NCI-H2227 treated with DMSO at 0.1 percent for 48 hours (cell line): ENCODE measurements at regions not wholly inside any gene's neighbourhood (a gene's known extent, or its start where the extent isn't known, plus 50 kb on each side); places are given as distances from the start of the nearest gene placed in this dataset.
"Not testable (repeated sequence)": the region's sequence is repeated elsewhere in the genome, so short reads cannot be mapped to it uniquely, and the experiment has no call there.

Source experiments
- DNase-seq: peaks from one replicate; lab custom pipeline; 2025; lab: John Stamatoyannopoulos, UW

GRCh38 chr19:13712767-13713201 is 51.5 kb upstream of the MRI1 start:
- DNase-seq: no peak

DNA sequence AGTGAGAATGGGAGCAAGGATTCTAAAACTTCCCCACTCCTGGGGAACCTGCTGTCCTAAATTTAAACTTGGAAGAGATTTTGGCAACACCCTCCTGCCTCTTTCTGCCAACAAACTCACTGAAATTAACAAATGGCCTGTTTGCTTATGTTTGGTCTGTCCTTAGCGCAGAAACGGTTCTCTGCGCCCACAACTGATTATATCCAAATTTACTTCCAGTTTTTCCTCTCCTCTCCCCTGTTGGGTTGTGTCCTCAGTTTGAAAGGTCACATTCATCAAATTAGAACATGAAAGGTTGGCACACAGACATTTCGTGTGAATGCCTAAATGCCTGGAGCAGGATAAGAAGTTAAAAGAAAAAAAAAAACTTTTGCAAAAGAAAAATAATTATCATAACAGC is 56.4 kb upstream of the MRI1 start:
- no peak for DNase-seq

GRCh38 chr19:13705928-13706447 is 58.3 kb upstream of the MRI1 start:
- DNase-seq: no peak

DNA sequence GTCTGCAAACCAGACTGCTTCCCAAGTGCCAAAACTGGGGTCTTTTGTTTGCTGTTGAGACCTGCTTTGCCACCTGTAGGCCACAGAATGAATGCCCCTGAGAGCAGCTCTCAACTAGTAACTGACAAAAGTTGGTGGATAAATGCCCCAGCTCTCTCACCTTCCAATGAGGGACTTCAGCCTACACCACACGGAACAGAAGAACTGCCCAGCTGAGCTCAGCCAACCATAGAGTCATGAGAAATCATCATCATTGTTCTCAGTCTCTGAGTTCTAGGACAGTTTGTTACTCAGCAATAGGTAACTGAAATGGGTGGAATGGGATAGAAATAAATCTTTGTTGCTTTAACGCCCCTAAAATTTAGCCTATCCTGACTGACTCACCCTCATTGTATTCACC is 59.1 kb upstream of the MRI1 start:
- DNase-seq: no peak

- DNase-seq: no peak
Observed at GRCh38 chr19:13701624-13702023, 62.7 kb upstream of the MRI1 start.

DNA sequence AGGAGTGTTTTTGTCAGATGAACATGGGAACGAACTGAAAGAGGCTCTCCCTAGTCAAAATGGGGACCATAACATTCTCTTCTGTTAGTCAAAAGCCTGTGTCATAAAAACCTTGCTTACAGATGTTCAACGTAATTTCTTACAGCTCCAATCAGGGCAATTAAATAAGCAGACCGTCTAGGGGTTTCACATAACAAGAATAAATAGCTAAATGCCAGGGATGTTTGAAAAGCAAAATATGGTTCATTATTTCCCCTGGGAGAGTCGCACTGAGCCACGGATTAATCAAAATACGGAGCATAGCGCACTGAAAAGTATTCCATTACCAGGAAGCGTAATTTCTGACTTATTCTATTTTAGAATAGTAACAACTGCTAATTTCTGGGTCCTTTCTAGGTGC is 63.7 kb upstream of the MRI1 start:
- DNase-seq: no peak

DNA sequence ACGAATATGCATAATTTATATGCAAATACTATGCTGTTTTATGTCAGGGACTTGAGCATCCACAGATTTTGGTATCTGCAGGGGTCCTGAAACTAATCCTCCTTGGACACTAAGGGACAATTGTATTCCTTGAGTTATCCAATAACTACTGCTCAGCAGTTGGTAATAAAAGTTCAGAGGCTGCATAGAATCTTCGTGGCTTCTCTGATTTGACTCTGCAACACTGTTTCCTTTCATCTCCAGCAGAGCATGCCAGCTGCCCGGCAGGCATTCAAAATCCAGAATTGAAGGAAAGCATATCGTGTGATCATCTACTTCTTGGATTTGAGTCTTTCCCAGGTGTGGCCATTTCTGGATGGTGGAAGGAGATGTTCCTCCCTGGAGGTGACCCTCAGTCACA is 64.5 kb upstream of the MRI1 start:
- no peak for DNase-seq

DNA sequence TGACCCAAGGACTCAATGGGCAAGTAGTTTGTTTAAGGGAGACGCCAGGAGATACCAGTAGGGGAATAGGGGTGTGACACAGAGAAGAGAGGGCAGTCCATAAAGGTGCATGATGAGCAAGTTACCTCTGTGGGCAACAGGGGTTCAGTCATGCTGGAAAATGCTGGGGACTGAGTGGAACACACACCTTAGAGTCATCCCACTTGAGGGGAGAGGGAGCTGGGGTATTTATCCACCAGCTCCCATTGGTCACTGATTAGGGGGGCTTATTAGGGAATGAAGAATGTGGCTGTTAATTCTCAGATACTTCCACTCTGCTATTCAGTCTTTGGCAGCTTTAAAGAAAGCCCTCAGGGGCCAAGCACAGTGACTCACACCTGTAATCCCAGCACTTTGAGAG is 67.5 kb upstream of the MRI1 start:
- no peak for DNase-seq

DNA sequence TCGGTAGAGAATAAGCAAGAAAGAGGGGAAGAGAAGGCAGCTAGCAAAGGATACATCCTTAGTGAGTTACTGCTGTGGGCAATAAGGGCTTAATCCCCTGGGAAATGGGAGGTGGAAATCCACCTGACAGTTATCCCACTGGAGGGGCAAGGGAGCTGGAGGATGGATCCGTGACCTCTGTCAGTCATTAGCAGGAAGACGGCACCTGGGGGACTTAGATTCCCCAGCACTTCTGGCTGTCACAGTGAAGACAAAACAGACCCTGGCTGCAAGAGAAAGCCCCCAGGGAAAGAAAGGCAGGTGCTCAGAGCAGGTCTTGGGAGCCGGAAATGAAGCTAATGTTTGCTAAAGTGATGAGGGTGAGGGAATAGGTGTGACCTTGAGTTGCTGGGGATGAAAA is 70.4 kb upstream of the MRI1 start:
- no peak for DNase-seq

DNA sequence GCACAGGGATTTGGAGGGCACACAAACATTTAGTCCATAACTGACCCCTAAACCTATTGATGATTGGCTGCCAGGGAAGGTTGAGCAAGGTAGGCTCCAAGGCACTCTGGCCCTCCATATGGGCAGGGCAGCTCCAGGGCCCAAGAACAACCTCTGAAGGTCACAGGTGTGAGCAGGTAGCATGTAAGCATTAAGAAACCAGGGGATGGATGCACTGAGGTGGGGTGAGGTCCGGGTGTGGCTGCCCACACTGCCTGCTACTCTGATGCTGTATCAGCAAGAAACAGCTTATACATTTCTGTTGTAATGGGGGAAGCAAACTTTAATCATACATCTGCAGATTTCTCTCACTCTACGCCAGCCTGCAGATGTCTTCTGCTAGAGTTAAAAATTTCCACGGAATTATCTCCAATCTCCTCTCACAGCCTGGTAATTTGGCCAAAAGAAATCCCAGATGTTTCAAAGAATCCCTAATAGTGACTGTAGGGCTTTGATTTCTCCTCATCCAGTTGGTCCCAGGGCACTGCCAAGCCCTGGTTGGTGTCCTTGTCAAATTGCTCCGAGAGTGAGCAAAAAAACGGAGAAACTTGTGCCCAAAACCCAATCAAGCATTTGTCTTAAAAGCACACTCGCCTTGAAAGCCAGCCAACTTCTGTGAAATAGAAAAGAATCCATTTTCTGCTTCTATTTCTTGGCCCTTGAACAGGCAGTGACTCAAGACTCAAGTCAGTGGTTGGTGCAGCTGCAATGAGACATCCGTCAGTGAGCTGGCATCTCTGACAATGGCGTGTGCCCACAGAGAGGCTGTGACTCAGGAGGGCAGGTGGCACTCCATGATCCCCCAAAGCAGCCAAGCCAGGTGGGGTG is 72.5 kb upstream of the MRI1 start:
- no peak for DNase-seq

- DNase-seq: peak; percentile 5
Observed at GRCh38 chr19:13689085-13689484, 75.2 kb upstream of the MRI1 start.

DNA sequence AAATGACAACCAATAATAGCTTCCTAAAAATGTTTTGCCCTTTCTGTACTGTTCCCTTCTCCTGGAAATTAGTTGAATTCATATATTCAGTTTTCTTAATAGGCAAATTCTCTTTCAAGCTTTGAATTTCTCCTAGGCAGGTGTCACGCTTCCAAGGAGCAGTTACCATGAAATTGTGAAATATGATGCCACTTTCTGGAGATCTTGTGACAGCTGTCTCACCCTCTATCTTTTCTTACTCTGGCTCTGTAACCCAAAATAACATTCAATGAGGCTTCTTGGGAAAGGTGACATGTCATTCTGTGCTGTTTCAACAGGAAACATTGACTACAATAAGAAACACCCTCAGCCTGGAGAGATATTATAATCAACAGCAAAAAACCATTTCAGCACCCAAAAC is 80.3 kb upstream of the MRI1 start:
- DNase-seq: no peak

DNA sequence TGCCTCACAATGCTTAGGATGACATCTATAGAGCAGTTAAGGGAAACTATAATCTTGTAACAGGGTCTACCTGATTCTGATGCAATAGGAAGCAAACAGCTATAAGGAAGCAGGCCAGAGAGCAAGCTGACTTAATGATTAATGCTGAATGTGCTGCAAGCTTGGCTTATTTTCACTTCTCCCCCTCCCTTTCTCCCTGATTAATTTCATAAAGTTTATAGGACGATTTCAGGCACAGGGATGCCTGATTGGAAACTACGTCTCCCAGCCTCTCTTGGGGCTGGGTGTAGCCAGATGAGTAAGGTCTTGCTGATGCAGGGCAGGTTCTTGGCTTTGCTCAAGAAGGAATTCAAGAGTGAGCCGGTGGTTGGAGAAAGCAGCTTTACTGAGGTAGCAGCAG is 82.8 kb upstream of the MRI1 start:
- no peak for DNase-seq

- DNase-seq: not testable (repeated sequence)
Observed at GRCh38 chr19:13680708-13681360, 83.5 kb upstream of the MRI1 start.

- DNase-seq: not testable (repeated sequence)
Observed at GRCh38 chr19:13676967-13677366, 87.4 kb upstream of the MRI1 start.

GRCh38 chr19:13672480-13673175 is 91.7 kb upstream of the MRI1 start:
- not testable (repeated sequence) for DNase-seq

DNA sequence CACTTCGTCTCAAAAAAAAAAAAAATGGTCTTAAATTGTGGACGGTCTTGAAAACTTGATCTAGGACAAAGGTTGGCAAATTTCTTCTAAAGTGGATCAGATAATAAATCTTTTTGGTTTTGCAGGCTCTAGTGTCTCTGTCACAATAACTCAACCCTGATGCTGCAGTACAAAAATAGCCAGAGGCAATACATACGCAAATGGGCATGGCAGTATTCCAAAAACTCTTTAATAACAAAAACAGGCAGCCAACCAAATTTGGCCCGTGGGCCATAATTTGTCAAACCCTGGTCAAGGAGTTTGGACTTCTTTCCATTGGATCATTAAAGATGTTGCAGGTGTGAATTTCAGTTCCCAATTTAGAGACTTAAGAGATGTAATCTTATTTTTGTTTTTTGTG is 93.5 kb upstream of the MRI1 start:
- no peak for DNase-seq

GRCh38 chr19:13669780-13670355 is 94.5 kb upstream of the MRI1 start:
- DNase-seq: no peak

DNA sequence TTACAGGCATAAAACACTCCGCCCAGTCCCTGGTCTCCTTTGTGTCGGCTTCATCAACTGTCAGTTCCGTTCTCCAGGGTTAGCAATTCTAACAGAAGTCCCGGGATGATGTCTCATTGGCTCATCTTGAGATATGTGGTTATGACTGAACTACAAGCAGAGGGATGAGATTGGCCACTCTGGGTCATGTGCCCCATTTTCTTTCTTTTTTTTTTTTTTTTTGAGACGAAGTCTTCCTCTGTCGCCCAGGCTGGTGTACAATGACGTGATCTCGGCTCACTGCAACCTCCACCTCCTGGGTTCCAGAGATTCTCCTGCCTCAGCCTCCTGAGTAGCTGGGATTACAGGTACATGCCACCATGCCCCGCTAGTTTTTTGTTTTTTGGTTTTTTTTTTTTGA is 95.4 kb upstream of the MRI1 start:
- DNase-seq: no peak

GRCh38 chr19:13666165-13666564 is 98.2 kb upstream of the MRI1 start:
- DNase-seq: no peak

DNA sequence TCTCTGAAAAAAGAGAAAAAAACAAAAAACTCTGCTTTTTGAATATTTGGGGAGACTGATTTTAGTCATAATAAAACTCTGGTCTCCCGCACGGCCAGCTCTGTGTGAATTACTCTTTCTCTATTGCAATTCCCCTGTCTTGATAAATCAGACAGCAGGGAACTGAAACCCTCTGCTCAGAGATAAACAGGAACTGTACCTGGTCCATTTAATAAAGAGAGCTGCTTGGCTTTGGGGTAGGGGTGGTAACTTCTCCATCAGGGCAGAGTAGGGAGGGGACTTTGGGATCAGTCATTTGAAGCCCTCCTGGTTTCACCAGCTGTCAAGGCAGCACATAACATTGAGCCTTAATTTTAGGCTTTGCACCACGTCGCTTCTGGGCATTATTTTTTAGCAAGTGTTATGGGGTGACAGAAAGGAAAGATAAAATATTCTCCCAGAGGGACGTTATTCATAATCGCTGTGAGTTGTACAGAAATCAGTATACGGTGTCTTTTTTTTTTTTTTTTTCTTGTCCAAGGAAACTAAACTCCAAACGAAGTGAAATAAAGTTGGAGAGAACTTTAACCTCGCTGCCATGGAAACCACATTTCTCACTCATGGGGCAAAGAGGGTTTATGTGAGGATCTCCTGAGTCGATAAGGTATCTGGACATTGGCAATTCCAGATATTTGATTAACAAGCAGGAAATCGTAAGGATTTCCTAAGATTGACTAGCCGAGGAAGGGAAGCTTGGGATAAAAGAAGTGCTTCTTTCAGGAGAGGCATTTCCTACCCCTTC is 99.0 kb upstream of the MRI1 start:
- no peak for DNase-seq
